ENCODE measurements at regions not wholly inside any gene's neighbourhood (a gene's known extent, or its start where the extent isn't known, plus 50 kb on each side); places are given as distances from the start of the nearest gene placed in this dataset.

DNA sequence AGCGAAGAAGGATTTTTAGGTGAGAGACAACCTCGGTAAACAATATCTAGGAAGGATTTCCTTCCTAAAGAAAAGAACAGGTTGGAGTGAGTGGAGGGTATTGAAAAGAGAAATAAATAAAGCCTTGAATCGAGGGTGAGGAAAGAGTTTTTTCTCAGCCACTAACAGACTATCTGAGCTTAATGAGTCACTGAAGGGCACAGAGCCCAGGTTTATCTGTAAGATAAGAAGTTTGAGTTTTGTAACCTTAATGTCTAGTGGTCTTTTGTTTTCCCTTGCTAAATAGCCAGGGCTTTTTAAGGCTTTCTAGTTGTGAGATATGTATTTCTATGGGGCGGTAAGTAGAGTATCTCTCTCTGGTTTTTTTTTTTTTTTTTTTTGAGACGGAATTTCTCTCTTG lies 394.5 kb upstream of the KIRREL3 start:
- Histone ChIP-seq H3K4me2 (ENCODE audit: control insufficient read depth, insufficient read depth) (no peak overlapping the region), H4K20me1 (ENCODE audit: control insufficient read depth, insufficient read depth) (no peaks in the 10 kb centered on the region), H2AFZ (ENCODE audit: control insufficient read depth, low read depth, low read length) (no peak overlapping the region), H3K4me1 (ENCODE audit: control insufficient read depth, insufficient read depth, low read length) (no peaks in the 10 kb centered on the region), H3K36me3 (ENCODE audit: control insufficient read depth in 2 of 2, insufficient read depth in 2 of 2, low read length in 1 of 2) (no peaks in the 10 kb centered on the region), H3K27me3 (replicated peaks in 1 of 2; ENCODE audit: control insufficient read depth in 2 of 2, insufficient read depth in 2 of 2, low read length in 1 of 2) (no peaks in the 10 kb centered on the region), H3K9me3 (replicated peaks; ENCODE audit: control insufficient read depth, insufficient read depth, low read length) (no peaks in the 10 kb centered on the region), H3K79me2 (ENCODE audit: control insufficient read depth, insufficient read depth, low read length) (no peaks in the 10 kb centered on the region), H3K4me3 (no peak overlapping the region), H3K27ac (ENCODE audit: control insufficient read depth, insufficient read depth) (no peak overlapping the region), H3K9ac (ENCODE audit: control insufficient read depth, insufficient read depth, low read length) (no peak overlapping the region)
- no TSS peak for BruUV-seq (replicated peaks)
- no peak for FAIRE-seq
- WGBS (ENCODE audit: insufficient coverage, insufficient replicate concordance, low lambda C conversion rate, missing lambda C conversion rate): 11% methylated on average over 5 of the region's 5 CpGs
- SMC1A ChIA-PET (ENCODE audit: uncharacterized antibody, unreplicated experiment): no interaction called here
- CTCF ChIA-PET: no interaction called here
- TF ChIP-seq GABPA (IDR thresholded peaks at IDR 0.05; ENCODE audit: low read depth): no peak
- TF ChIP-seq, protein P1, sequence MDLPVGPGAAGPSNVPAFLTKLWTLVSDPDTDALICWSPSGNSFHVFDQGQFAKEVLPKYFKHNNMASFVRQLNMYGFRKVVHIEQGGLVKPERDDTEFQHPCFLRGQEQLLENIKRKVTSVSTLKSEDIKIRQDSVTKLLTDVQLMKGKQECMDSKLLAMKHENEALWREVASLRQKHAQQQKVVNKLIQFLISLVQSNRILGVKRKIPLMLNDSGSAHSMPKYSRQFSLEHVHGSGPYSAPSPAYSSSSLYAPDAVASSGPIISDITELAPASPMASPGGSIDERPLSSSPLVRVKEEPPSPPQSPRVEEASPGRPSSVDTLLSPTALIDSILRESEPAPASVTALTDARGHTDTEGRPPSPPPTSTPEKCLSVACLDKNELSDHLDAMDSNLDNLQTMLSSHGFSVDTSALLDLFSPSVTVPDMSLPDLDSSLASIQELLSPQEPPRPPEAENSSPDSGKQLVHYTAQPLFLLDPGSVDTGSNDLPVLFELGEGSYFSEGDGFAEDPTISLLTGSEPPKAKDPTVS (IDR thresholded peaks at IDR 0.05; ENCODE audit: low read depth, low read length): no peak
- no peak for TF ChIP-seq ESRRA (IDR thresholded peaks at IDR 0.05; ENCODE audit: low read length)
- ATAC-seq: no peak
- no peak for DNase-seq (ENCODE audit: low read depth, low spot score)
- intact Hi-C loops (cut with micrococcal nuclease; ENCODE audit: unreplicated experiment) (no loop called here), in situ Hi-C loops (cut with MboI) (no loop called here)
- RAD21 ChIA-PET (ENCODE audit: unreplicated experiment): no interaction called here
- POLR2A ChIA-PET: no interaction called here

DNA sequence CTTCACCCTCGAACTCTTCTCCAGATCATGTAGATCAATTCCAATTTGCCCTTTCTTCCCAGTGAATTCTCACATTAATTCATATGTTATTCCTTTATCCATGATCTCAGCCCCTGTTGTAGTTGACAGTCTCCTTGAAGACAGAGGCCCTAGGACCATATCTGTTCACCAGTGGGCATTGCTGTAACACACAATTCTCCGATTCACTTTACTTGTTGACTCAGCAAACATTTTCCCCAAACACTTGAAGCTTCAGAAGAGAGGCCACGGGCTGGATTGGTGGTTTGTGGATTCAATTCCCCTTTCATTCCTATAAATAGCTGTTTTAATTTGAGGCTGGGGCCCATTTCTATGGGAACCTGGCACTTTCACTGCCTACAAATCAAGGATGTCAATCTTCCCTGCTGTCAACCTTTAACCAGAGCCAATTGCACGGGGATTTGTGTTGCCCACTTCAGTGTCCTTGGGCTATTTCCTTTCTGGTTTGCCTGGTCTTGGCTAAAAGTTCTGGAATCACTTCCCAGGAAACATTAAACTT lies 393.0 kb upstream of the KIRREL3 start:
- Histone ChIP-seq H3K79me2 (ENCODE audit: control insufficient read depth, insufficient read depth, low read length) (no peaks in the 10 kb centered on the region), H3K9me3 (replicated peaks; ENCODE audit: control insufficient read depth, insufficient read depth, low read length) (no peaks in the 10 kb centered on the region), H3K27ac (ENCODE audit: control insufficient read depth, insufficient read depth) (no peak overlapping the region), H3K36me3 (ENCODE audit: control insufficient read depth in 2 of 2, insufficient read depth in 2 of 2, low read length in 1 of 2) (no peaks in the 10 kb centered on the region), H3K4me3 (no peak overlapping the region), H3K4me2 (ENCODE audit: control insufficient read depth, insufficient read depth) (no peak overlapping the region), H4K20me1 (ENCODE audit: control insufficient read depth, insufficient read depth) (no peaks in the 10 kb centered on the region), H3K4me1 (ENCODE audit: control insufficient read depth, insufficient read depth, low read length) (no peaks in the 10 kb centered on the region), H3K9ac (ENCODE audit: control insufficient read depth, insufficient read depth, low read length) (no peak overlapping the region), H3K27me3 (replicated peaks in 1 of 2; ENCODE audit: control insufficient read depth in 2 of 2, insufficient read depth in 2 of 2, low read length in 1 of 2) (no peaks in the 10 kb centered on the region), H2AFZ (ENCODE audit: control insufficient read depth, low read depth, low read length) (no peak overlapping the region)
- CTCF ChIA-PET: no interaction called here
- SMC1A ChIA-PET (ENCODE audit: uncharacterized antibody, unreplicated experiment): no interaction called here
- BruUV-seq (replicated peaks): no TSS peak
- ATAC-seq (no peak), FAIRE-seq (no peak), DNase-seq (ENCODE audit: low read depth, low spot score) (no peak)
- POLR2A ChIA-PET: no interaction called here
- in situ Hi-C loops (cut with MboI): no loop called here
- no peak for TF ChIP-seq TCF3 (IDR thresholded peaks at IDR 0.05; ENCODE audit: borderline replicate concordance, insufficient read depth, low read depth, low read length)
- no peak for TF ChIP-seq ZNF274 (IDR thresholded peaks at IDR 0.05; ENCODE audit: insufficient read depth, insufficient read length)
- 15% methylated on average over 4 of the region's 4 CpGs for WGBS (ENCODE audit: insufficient coverage, insufficient replicate concordance, low lambda C conversion rate, missing lambda C conversion rate)
- intact Hi-C loops (cut with micrococcal nuclease; ENCODE audit: unreplicated experiment): no loop called here
- RAD21 ChIA-PET (ENCODE audit: unreplicated experiment): no interaction called here

Measured in GM12878 (cell line).